Loucy (cell line): ENCODE measurements at regions not wholly inside any gene's neighbourhood (a gene's known extent, or its start where the extent isn't known, plus 50 kb on each side); places are given as distances from the start of the nearest gene placed in this dataset.

Experiments used
- H2AFZ ChIP-seq: fragments of 200-600 bp; sonication (generic); 2 replicates; pipeline ENCODE4 v1.6.0; 2016; ENCODE audit warnings: antibody characterized with exemption, mild to moderate bottlenecking, low read length, moderate library complexity
- H3F3A ChIP-seq: fragments of 200-600 bp; 2 replicates; pipeline ENCODE4 v1.6.0; 2016; ENCODE audit warnings: antibody characterized with exemption, low read depth, mild to moderate bottlenecking
- H3K27me3 ChIP-seq: fragments of 200-600 bp; sonication (generic); 2 replicates; pipeline ENCODE4 v1.6.1; 2014; ENCODE audit warnings: low read length, mild to moderate bottlenecking; ENCODE audit not compliant: insufficient read depth, poor library complexity, severe bottlenecking
- H3K36me3 ChIP-seq: fragments of 200-600 bp; sonication (generic); 2 replicates; pipeline ENCODE4 v1.6.1; 2016; ENCODE audit warnings: low read length; ENCODE audit not compliant: insufficient read depth
- H3K4me1 ChIP-seq: fragments of 200-600 bp; sonication (generic); 2 replicates; pipeline ENCODE4 v1.5.1; 2014; ENCODE audit warnings: low read length, mild to moderate bottlenecking; ENCODE audit not compliant: insufficient read depth, poor library complexity, severe bottlenecking
- H3K4me2 ChIP-seq: fragments of 200-600 bp; sonication (generic); 2 replicates; pipeline ENCODE4 v1.6.0; 2014; ENCODE audit warnings: antibody characterized with exemption, low read length, low read depth, mild to moderate bottlenecking; ENCODE audit not compliant: poor library complexity, severe bottlenecking
- H3K4me3 ChIP-seq: fragments of 200-600 bp; sonication (generic); 2 replicates; pipeline ENCODE4 v1.5.1; 2014; ENCODE audit warnings: low read length, mild to moderate bottlenecking, mixed read lengths; ENCODE audit not compliant: poor library complexity, severe bottlenecking
- H3K79me2 ChIP-seq: fragments of 200-600 bp; sonication (generic); 2 replicates; pipeline ENCODE4 v1.6.1; 2014; ENCODE audit warnings: low read length; ENCODE audit not compliant: insufficient read depth
- H3K9ac ChIP-seq: fragments of 200-600 bp; sonication (generic); 2 replicates; pipeline ENCODE4 v1.6.0; 2014; ENCODE audit warnings: mild to moderate bottlenecking, low read depth, low read length, moderate library complexity; ENCODE audit not compliant: poor library complexity, severe bottlenecking
- H3K9me2 ChIP-seq: fragments of 200-600 bp; sonication (generic); replicated peaks from 2 replicates; pipeline ENCODE4 v1.6.1; 2016; ENCODE audit warnings: low read depth, low read length, mixed read lengths
- H3K9me3 ChIP-seq: fragments of 200-600 bp; sonication (generic); 2 replicates; pipeline ENCODE4 v1.6.1; 2014; ENCODE audit warnings: mild to moderate bottlenecking, antibody characterized with exemption, low read length, low read depth; ENCODE audit not compliant: insufficient read depth
- H4K20me1 ChIP-seq: fragments of 200-600 bp; sonication (generic); 2 replicates; pipeline ENCODE4 v1.6.0; 2014; ENCODE audit warnings: antibody characterized with exemption, low read length, mild to moderate bottlenecking; ENCODE audit not compliant: insufficient read depth, poor library complexity, severe bottlenecking
- EZH2phosphoT487 ChIP-seq: fragments of 200-600 bp; IDR thresholded peaks from 2 replicates; pipeline ENCODE4 v1.6.1; 2018; ENCODE audit warnings: antibody characterized with exemption, mild to moderate bottlenecking, moderate library complexity, borderline replicate concordance
- TF ChIP-seq, protein P1 (sequence below): fragments of 200-600 bp; sonication (generic); conservative IDR thresholded peaks from 2 replicates; pipeline ENCODE4 v1.5.1; 2014; ENCODE audit warnings: mild to moderate bottlenecking, antibody characterized with exemption, low read length

GRCh38 chr2:185239491-185239890, 499.1 kb upstream of the FSIP2 start:
- Histone ChIP-seq H4K20me1 (no peaks in the 10 kb centered on the region), H3K4me3 (no peak overlapping the region), H3F3A (no peaks in the 10 kb centered on the region), H3K4me2 (no peak overlapping the region), H3K79me2 (no peaks in the 10 kb centered on the region), H3K4me1 (no peaks in the 10 kb centered on the region), H3K9me2 (no peaks in the 10 kb centered on the region), H3K27me3 (no peaks in the 10 kb centered on the region), H3K36me3 (no peaks in the 10 kb centered on the region), H3K9me3 (no peaks in the 10 kb centered on the region), H3K9ac (no peak overlapping the region), H2AFZ (no peak overlapping the region)
- TF ChIP-seq, protein P1, sequence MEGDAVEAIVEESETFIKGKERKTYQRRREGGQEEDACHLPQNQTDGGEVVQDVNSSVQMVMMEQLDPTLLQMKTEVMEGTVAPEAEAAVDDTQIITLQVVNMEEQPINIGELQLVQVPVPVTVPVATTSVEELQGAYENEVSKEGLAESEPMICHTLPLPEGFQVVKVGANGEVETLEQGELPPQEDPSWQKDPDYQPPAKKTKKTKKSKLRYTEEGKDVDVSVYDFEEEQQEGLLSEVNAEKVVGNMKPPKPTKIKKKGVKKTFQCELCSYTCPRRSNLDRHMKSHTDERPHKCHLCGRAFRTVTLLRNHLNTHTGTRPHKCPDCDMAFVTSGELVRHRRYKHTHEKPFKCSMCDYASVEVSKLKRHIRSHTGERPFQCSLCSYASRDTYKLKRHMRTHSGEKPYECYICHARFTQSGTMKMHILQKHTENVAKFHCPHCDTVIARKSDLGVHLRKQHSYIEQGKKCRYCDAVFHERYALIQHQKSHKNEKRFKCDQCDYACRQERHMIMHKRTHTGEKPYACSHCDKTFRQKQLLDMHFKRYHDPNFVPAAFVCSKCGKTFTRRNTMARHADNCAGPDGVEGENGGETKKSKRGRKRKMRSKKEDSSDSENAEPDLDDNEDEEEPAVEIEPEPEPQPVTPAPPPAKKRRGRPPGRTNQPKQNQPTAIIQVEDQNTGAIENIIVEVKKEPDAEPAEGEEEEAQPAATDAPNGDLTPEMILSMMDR, result no peak

DNA sequence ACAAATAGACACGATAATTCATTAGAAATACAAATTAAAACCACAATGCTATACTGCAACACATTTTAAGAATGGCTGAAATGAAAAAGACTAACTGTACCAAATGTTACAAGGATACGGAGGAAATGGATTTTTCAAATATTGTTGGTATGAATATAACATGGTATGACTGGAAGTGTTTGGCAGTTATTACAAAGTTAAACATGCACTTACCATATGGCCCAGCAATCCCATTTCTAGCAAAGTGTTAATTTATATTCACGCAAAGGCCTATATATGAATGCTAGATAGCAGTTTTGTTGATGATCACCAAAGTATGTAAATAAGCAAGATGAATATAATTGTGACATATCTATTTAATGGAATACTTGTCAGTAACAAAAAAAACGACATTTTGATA, 497.8 kb upstream of the FSIP2 start:
- H3K79me2 ChIP-seq, result no peaks in the 10 kb centered on the region
- H2AFZ ChIP-seq, result no peak overlapping the region
- no peak overlapping the region for H3K9ac ChIP-seq
- H3K27me3 ChIP-seq, result no peaks in the 10 kb centered on the region
- no peak overlapping the region for H3K4me2 ChIP-seq
- H3F3A ChIP-seq, result no peaks in the 10 kb centered on the region
- no peaks in the 10 kb centered on the region for H3K9me3 ChIP-seq
- no peaks in the 10 kb centered on the region for H3K9me2 ChIP-seq
- H3K4me1 ChIP-seq, result no peaks in the 10 kb centered on the region
- no peaks in the 10 kb centered on the region for H3K36me3 ChIP-seq
- TF ChIP-seq, protein P1, result no peak
- no peak for TF ChIP-seq EZH2phosphoT487
- no peaks in the 10 kb centered on the region for H4K20me1 ChIP-seq
- no peak overlapping the region for H3K4me3 ChIP-seq

GRCh38 chr2:185241556-185241955, 497.0 kb upstream of the FSIP2 start:
- TF ChIP-seq, protein P1, result no peak
- no peak for TF ChIP-seq EZH2phosphoT487
- Histone ChIP-seq H2AFZ (no peak overlapping the region), H3K4me1 (no peaks in the 10 kb centered on the region), H3K9me3 (no peaks in the 10 kb centered on the region), H3K79me2 (no peaks in the 10 kb centered on the region), H3K9ac (no peak overlapping the region), H3K4me3 (no peak overlapping the region), H4K20me1 (no peaks in the 10 kb centered on the region), H3K9me2 (no peaks in the 10 kb centered on the region), H3K36me3 (no peaks in the 10 kb centered on the region), H3K4me2 (no peak overlapping the region), H3F3A (no peaks in the 10 kb centered on the region), H3K27me3 (no peaks in the 10 kb centered on the region)
